ENCODE measurements at regions not wholly inside any gene's neighbourhood (a gene's known extent, or its start where the extent isn't known, plus 50 kb on each side); places are given as distances from the start of the nearest gene placed in this dataset.

DNA sequence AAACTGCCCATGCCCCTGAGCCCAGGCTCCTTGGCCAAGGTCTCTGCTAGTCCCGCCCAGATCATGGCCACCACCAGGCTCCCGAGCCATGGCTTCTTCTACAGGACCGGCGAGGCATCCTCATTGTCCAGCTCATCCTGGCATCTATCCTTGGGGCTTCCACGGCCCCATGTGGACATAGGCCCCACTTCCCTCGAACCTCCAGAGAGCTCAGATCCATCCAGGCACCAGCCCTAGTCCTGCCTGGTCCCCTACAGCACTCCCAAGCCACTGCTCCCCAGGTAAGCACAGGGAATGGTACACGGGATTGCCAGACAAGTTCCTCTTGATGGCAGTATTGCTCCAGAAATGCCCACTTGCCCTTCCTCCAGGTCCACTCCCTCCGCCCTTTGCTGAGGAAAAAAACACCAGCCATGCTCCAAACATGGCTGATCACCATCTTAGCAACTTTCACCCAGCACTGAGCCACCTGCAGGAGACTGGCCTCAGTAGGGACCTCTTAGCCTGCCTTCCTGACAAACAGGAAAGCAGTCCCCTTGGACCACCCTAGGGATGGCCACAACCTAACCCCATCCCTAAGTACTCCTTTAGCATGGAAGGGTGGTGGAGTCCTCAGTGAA, 272.1 kb upstream of the AGTR2 start:
- TF ChIP-seq, protein P1, sequence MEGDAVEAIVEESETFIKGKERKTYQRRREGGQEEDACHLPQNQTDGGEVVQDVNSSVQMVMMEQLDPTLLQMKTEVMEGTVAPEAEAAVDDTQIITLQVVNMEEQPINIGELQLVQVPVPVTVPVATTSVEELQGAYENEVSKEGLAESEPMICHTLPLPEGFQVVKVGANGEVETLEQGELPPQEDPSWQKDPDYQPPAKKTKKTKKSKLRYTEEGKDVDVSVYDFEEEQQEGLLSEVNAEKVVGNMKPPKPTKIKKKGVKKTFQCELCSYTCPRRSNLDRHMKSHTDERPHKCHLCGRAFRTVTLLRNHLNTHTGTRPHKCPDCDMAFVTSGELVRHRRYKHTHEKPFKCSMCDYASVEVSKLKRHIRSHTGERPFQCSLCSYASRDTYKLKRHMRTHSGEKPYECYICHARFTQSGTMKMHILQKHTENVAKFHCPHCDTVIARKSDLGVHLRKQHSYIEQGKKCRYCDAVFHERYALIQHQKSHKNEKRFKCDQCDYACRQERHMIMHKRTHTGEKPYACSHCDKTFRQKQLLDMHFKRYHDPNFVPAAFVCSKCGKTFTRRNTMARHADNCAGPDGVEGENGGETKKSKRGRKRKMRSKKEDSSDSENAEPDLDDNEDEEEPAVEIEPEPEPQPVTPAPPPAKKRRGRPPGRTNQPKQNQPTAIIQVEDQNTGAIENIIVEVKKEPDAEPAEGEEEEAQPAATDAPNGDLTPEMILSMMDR (IDR thresholded peaks at IDR 0.05), result peak in 2 of 3 donors; percentile 21 to 33
- no peak for TF ChIP-seq POLR2A (IDR thresholded peaks at IDR 0.05)
- no peak for TF ChIP-seq EP300 (IDR thresholded peaks at IDR 0.05)
